HG03442 (cell line): ENCODE measurements at regions not wholly inside any gene's neighbourhood (a gene's known extent, or its start where the extent isn't known, plus 50 kb on each side); places are given as distances from the start of the nearest gene placed in this dataset.

Experiments
- ATAC-seq: cut with Tn5 transposase; IDR thresholded peaks from one replicate; pipeline ENCODE4 v1.9.1; 2021; ENCODE audit warnings: mild to moderate bottlenecking, moderate library complexity; ENCODE audit not compliant: unreplicated experiment

DNA sequence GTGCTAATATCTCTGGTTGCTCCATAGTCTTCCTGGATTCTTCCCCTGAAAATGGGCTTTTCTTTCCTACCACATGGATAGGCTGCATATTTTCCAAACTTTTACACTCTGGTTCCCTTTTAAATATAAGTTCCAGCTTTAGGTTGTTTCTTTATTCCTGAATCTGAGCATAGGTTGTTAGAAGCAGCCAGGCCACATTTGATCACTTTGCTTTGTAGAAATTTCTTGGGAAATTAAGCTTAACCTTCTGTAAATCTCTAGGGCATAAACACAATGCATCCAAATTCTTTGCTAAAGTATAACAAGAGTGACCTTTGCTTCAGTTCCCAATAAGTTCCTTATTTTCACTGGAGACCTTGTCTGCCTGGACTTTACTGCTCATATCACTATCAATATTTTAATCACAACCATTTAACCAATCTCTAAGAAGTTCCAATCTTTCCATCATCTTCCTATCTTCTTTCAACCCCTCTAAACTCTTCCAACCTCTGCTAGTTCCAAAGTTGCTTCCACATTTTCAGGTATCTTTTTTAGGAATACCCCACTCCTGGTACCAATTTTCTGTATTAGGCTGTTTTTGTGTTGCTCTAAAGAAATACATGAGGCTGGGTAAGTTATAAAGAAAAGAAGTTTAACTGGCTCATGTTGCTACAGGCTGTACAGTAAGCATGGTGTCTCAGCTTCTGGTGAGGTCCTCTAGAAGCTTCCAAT is 389.6 kb upstream of the HS6ST1 start:
- ATAC-seq: no peak

DNA sequence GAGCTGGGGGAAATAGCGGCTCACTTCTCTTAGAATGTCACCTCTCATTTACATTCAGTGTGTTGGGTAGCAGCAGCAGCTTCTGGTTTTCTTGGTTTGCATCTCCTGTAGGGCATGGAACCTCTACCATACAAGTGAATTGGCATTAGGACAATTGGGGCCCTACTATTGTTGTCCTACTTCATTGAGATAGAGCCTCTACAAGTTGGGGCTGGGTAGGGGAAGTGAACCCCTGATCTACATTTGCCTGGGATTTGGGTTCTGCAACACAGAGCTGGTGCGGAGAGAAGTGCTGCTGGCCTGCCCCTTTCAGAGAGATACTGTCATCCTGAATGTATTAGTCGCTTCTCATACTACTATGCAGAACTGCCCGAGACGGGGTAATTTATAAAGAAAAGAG is 391.6 kb upstream of the HS6ST1 start:
- ATAC-seq: no peak

DNA sequence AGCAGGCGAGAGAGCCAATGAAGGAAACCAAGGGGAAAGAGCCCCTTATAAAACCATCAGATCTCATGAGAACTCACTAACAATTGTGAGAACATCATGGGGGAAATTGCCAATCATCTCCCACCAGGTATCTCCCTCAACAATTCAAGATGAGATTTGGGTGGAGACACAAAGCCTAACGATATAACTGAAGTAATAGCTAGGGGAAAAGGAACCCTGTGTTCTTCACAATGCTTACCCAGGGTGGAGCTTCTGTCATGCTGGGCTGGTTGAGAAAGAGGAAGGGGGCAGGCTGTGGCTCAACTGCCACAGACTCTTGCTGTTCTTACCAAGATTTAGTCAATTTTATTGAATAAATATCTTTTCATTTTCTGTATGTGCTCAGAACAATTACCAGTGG is 392.1 kb upstream of the HS6ST1 start:
- no peak for ATAC-seq

DNA sequence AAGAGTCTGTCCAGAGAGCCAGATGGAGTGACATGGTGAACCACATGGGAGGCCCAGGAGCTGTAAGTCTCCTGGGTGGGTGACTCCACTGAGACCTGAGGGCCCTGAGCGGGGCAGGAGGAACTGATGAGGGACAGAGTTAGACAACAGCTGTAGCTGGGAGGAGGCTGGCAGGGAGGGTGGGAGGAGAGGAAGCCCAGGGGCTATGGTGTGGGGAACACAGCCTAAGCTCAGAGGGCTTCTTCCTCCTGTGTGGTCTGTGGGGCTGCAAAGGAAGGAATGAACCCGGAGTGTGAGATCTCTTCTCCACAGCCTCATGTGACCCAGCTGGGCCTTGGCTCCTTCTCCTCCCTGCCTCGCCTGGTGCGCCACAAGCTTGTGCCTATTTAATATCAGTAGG is 395.6 kb upstream of the HS6ST1 start:
- ATAC-seq: no peak

DNA sequence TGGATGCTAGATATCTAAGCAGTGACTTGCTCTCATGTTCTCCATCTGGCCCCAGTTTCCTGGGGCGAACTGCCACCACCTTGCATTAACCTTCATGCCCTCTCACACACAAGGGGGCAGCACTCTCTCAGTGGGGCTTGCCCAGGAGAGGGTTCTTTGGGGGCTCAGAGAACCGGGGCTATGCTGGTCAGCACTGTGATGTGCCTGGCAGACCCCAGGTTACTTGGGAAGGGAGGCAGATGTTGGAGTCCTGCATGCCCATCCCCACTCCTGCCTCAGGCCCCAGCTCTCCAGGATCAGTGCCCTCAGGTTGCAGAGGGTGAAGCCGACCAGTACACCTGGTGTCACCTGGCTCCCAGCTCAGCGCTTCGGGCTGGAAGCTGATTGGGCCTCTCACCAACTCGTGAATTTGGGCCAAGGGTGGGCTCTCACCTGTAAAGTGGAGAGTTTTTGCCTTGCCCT is 396.2 kb upstream of the HS6ST1 start:
- ATAC-seq: no peak

DNA sequence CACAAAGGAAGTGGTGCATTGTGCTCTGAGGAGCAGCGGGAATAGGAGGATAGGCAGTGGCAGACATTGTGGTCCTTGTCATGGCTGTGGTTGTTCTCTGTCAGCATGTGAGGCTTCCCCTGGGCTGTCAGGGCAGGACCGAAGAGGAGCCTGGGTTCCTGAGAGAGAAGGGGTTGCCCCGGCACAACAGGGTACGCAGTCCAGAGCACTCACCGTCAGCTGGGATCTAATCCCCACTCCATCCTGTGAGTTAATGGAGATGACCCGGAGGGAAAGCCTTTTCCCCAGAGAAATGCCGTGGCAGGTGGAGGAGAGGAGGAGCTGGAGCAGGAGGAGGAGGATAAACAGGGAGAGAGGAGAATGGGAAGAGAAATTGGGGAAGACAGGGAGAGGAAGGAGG is 396.7 kb upstream of the HS6ST1 start:
- ATAC-seq: no peak

DNA sequence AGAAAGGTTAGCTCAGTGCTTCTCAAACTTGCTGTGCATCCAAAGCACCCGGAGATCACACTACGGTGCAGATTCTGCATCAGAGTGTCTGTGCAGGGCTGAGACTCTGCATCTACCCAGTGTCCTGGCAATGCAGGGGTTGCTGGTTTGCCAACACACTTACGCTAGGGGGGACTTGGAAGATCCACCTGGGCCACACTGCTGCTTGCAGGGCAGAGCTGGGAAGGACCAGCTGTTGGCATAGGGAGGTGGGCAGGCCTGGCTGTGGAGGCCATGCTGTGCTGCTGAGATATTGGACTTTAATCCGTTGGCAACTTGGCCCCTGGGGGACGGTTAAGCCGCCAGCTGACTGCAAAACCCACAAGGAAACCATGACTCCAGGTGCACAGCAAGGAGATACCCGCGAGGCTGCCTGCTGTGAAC is 397.6 kb upstream of the HS6ST1 start:
- ATAC-seq: no peak

DNA sequence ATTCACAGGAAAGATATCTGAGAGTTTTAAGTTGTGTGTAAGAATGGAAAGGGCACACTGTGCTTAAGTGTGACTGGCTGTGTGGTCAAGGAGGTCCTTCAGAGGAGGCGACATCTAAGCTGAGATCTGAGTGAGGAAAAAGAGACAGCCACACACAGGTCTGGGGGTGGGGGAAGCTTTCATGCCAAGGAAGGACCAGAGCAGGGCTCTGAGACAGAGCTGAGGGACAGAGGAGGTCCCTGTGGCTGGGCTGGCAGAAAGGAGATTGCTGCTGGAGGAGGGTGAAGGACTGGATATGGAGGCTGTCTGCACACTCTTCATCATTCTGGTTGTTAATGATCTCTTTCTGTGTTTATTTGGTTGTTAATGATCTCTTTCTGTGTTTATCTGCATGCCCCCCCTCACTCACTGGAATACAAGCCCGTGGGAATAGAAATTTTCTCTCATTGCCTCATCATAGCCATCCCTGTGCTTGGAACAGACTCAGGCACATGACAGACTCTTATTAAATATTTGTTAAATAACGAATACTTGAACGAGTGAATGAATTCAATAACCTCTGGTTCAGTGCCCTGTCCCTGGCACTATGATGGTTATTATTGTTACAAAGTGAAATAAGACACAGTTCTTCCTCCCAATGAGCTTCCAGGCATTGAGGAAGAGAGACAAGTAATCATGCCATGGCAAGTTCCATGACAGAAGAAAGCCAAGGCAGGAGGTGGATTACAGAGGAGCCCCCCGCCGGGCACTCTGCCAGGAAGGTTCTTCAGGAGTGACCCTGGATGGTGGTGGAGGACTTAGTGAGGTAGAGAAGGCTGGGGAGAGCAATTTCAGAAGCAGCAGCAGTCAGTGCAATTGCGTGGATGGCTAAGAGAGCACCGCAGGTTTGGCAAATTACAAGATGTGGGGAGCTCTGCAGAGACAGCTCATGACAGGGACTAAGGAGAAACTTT is 399.4 kb upstream of the HS6ST1 start:
- ATAC-seq: no peak

DNA sequence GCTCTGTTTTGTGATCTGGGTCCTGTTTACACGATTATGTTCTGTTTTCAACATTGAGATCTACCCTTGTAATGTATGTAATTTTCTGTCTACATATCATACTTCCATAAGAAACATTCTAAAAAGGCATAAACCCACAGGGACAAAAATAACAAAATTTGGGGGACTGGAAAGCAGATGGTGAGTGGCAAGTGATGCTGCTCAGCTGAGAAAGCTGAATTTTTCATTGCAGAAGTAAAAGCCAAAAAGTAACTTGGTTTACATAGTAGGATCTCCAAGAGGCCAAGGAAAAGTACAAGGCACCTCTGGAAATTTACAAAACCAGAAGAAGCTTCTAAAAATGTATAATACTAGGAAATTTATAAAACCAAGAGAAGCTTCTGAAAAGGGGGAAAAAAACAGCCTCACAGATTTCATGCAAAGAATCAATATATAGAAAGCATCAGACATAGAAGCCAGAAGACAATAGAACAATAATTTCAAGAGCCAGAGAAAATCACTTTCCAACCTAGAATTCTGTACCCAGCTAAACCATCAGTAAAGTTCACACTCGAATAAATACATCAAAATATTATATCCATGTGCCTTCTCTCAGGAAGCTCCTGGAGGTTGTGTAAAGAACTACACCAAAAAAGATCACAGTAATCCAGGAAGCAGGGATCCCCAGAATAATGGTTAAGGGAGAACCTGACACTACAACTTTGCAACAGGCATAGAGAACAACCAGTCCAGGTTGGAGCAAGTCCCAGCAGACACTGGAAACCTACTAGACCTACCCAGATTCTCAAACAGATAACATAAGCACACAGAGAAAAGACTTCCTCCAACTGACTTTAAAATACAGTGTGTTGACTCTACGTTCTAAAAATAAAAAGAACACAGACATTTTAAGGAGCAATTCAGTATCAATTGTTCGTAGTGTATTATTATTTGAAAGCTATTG is 401.7 kb upstream of the HS6ST1 start:
- ATAC-seq: no peak

DNA sequence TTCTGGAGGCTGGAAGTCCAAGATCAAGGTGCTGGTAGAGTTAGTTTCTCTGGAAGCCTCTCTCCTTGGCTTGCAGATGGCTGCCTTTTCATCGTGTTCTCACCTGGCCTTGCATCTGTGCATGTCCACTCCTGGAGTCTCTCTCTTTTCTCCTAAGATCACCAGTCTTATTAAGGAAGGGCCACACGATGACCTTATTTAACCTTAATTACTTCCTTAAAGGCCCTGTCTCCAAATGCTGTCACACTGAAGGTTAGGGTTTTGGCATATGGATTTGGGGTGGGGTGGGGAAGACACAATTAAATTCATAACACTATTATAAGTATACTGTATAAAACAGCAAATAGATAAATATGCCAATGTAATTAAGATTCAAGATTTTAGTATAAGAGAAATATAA is 402.4 kb upstream of the HS6ST1 start:
- no peak for ATAC-seq

DNA sequence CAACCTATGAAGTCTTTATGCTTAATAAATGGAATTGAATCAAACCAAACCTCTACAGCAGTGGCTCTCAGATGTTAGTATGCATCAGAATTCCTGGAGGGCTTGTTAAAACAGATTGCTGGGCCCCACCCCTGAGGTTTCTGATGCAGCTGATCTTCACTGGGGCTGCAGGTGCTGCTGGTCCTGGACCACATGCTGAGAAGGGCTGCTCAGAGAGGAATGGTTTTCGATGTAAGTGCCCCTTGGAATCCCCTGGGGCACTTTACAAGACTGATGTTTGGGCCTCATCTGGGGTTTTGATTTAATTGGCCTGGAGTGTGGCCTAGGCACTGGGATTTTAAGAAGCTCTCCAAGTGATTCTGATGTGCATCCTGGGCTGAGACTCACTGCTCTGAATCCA is 403.8 kb upstream of the HS6ST1 start:
- ATAC-seq: no peak

DNA sequence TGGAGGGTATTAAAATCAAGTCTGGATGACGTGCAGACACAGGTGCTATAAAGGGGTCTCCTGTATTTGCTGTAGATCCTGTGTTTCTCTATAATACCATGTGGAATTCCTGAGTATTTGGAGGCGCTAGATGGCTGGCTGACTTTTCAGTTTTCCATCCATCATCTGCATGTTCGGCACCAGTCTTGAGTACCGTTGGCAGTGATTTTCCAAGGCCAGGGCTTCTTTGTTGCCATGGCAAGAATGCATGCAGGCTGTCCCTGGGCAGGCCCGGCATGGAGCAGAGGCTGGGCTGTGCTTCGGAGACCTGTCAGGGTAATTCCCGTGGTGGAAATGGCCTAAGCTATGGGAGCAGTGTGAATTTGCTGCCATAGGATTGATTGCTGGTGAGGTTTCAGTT is 405.9 kb upstream of the HS6ST1 start:
- no peak for ATAC-seq

DNA sequence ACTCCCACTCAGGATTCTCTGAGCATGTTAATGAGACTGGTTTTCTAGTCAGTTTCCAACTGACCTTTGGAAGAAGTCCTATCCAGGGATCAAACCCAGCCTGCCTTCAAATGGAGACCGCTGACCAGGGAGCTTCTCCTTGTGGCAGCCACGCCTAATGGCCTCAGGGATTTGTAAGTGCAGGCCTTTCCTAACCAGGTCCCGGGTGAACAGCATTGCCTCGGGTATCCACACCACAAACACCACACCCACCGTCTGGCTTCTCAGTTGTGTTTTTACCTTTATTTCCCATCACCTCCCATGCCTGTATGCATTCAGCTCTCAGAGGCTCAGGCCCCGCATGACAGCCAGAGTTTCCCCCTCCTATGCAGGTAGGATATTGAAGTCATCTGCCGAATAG is 406.3 kb upstream of the HS6ST1 start:
- no peak for ATAC-seq

DNA sequence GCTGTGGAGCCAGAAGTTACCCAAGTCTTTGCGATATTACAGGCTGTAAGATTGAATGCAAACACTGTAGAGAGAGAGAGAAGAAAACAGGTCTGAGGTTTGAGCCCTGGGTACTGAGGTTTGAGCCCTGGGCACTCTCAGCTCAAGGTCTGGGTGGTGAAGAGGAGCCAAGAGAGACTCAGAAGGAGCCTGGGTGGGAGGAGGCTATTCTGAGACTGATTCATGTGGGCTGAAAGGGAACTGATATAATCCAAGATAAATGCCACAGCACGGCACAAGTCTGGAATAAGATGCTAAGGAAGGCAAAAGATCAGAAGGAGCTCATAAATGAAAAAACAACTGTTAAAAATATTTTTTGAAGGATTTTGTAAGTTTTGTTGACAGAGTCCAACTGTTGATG is 407.6 kb upstream of the HS6ST1 start:
- ATAC-seq: no peak

DNA sequence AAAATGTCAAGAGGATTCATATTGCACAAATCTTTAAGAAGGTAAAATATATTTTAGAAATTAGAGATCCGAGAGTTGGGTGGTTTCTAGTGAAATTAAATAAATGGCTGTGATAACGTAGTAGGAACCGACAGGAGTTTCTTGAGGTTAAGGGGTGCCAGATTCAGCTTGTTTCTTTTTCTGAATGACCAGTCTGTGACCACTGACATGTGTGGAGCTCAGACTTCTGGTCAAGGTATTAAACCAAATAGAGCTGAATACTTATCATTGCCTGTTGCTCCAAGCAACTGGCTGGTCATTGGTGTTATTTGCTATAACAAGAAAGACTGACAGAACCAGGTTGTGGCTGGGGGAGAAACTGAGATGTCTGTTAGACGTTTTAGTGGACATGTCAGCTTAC is 408.2 kb upstream of the HS6ST1 start:
- peak; percentile 39 for ATAC-seq

DNA sequence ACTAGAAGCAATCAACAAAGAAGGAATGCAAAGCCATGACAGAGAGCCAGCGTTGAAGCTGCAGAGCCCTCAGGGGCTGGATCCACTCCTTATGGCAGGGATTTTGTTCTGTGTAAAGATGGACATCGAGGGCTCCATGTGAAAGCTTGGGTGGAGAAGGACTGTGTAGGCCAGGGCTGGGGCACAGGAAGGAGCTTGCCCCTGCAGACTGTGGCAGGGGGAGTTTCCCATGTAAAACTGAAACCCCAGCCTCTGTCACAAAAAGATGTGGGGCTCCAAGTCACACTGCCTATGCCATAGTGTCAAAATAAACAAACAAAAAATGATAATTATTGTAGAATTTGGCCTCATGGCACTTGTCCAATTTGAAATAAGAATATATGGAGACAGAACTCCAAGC is 408.7 kb upstream of the HS6ST1 start:
- peak; percentile 66 for ATAC-seq

DNA sequence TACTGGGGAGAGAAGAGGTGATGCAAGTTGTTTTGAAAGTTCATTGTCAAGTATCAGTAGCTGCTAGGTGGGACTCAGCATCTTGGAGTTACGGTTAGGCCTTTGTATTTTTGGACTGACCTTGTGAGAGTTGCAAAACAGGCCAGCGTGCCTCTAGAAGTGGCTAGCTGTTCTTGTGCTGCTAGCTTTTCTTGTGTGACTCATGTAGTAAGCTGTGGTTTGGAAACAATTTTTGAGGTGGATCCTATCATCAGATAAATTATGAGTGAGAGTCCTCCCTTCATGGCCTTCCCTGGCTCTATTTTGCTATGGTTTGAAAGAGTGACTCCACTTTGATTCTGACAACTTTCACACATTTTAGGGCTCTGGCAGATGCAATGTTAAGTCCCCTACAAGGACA is 409.2 kb upstream of the HS6ST1 start:
- peak; percentile 64 for ATAC-seq

DNA sequence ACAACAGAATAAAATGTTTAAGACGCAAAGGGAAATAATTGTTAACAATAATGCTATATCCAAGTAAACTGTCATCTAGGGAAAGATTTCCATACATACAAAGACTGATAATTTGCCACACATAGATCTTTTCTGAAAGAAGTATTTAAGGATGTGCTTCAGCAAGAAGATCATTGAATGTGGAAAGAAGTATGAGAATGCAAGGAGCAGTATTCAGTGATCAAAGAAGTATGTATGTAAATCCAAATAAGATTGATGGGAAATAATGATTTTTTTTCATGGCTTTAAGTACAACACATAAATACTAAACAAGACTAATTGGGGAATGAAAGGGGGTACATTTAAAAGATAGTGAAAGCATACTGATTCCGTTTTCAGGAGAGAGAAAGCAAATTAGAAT is 410.4 kb upstream of the HS6ST1 start:
- no peak for ATAC-seq

DNA sequence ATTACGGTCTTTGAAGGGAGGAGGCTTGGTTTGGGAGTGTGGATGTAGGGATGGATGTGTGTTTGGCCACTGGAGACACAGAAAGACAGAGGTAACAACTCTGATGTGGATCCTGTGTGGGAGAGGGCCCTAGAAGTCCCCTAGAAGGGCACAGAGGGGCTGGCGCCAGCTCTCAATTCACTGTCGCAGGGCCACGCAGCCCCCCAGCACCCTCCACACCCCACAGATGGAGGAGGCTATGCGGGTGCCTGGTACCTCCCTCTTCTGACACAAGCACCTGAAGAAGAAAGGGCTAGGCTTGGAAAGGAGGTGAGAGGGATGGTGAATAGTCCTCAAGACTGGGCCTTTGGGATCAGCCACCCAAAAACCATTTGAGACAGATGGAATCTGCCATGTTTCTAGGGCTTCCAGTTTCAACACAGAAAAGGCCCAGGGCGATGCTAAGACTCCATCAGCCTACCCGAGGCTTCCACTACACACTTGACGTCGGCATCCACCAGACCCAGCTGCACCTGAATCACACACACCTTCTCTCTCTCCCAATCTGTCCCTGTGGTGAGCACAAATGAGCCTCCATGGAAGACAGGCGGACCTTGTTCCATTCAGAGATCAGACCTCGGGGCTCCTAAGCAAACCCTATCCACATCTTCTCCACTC is 413.5 kb upstream of the HS6ST1 start:
- no peak for ATAC-seq

DNA sequence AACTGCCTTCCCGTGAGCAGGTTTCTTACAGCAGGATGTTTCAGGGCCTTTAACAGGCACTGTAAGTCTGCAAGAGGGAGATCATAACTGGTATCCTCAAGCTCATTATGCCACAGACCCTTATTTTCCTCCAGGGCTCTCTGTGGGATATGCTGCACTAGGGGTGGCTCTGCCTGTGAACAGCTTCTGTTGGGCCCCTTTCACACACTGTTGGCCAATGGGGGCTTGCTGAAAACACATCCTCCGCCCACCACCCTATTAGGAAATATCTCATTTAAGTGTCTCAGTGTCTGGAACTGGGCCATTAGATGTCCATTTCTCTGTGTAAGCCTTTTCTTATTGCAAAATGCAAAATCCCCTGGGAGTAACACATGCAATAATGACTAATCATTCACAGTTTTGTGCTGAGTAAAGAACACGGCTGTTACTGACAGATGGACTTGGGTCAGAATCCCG is 414.3 kb upstream of the HS6ST1 start:
- ATAC-seq: peak; percentile 44
